ENCODE measurements at regions not wholly inside any gene's neighbourhood (a gene's known extent, or its start where the extent isn't known, plus 50 kb on each side); places are given as distances from the start of the nearest gene placed in this dataset.

DNA sequence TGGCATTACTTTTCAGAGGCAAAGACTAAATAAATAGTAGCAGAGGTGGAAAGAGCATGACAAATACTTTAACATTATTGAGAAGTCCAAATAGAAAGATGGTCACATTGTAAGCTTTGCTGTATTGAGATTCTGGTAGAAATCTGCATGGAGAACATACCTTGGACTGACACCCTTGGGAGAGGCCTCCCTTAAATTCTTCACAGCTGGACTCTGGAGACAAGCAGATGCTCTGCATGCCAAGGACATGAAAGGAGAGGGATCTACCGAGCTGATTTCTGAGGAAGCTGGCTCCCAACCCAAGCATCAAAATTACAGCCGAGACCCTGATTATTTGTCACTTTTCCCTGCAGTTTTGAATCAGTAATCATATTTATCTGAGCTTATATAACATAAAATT is 212.5 kb upstream of the COL8A1 start:
- no peak for DNase-seq

DNA sequence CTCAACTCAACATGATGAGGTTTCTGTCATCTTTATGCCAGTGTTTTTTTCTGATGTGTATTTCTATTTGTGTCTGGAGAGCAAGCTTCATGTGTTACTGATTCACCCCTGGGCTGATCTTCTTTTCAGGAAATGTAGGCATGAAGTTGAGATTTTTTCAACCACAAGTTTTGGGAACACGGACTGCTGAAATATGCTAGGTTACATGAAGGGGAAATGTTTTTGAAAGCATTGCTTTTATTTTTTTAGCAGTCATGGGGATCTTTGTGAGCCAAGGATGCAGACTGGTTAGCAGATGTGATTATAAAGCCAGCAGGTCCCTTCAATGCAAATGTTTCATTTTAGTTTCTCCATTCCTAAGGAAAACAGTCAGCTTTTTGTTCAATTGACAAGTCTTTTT is 219.3 kb upstream of the COL8A1 start:
- no peak for DNase-seq

DNA sequence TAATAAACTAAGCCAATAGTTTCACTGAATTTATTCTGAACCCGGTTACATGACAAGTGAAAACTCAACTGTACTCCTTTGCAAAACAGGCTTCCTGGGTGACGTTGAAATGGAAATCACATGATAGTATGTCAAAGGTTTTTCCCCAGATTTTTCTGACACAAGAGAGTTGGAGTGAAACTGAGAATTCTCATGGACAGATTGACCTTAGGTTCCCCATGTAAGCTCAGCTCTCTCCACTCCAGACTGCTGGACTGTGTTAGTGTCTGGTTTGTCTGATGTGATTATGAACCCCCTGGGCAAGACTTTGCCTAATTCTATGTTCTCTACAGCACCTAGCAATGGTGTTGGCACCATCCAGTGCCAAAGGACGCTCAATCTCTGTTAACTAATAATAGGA is 219.7 kb upstream of the COL8A1 start:
- DNase-seq = no peak

DNA sequence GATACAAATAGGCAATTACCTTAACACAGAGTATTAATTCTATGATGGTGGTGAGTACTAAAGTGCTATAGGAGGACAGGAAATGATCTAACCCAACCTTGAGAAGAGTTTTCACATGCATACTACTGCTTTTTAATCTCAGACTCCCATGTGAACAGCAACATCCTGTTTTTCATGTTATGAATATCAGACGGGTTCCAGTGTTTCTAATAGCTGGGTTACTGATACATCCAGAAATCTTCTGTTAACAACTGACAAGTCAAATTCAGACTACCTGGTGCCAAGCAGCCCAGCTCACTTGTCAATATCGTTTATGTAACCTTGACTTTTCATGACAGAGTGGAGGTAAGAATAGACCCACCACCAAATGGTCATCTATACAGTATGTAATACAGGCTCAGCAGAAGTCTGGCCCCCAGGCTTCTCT is 220.2 kb upstream of the COL8A1 start:
- DNase-seq = no peak

DNA sequence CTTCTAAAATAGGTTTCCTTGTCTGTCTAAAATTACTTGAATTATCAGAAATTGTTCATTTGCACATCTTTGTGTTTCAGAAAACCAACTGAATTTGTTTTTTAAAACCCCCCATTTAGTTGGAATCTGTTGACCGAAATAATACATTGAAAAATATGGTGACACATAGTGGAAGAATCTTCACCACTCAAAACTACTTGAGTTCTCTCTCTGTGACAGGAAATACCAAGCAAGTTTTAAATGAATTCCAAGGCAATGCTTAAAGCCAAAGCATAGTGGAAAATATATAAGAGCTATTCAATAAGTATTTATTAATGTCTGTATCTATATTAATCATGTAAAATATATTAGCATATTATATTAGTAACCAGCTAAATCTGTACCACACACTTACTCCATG is 224.9 kb upstream of the COL8A1 start:
- DNase-seq = no peak

DNA sequence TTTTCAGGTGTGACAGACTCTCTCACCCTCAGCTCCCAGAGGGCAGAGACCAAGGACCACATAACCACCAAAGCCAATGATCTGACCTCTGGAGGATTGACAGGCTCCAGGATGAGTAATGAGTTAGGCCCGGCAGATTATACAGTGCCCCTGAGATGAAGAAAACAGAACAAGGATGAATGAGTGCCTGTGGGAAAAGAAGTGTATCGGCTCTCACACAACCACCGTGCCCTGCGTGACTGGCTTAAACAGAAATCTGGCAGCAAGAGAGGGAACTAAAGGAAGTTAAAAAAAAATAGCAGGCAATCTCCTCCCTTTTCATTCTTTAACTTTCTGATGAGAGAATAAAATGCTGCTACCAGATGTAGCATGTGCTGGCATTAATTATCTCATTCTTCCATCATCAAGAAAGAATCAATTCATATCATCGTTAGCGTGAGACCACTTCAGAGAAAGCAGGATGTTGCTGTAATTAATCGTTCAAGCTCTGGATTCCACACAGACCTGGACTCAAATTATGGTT is 227.5 kb upstream of the COL8A1 start:
- DNase-seq = peak; percentile 38

DNA sequence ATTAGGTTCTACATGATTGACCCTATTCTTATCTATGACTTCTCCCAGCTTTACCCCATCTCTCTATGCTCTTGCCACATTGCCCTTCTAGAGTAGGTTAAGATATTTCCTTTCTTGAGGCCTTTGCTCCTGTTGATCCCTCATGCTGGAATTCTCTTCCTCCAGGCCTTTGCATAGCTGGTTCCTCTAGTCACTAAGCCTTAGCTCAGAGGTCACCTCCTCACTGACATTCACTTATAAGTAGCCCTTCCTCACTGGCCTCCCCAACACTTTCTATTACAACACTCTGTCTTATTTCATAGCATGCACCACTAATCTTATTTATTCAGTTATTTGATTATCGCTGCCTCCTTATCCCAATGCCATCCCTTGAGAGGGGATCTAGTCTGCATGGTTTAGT is 228.4 kb upstream of the COL8A1 start:
- no peak for DNase-seq

DNA sequence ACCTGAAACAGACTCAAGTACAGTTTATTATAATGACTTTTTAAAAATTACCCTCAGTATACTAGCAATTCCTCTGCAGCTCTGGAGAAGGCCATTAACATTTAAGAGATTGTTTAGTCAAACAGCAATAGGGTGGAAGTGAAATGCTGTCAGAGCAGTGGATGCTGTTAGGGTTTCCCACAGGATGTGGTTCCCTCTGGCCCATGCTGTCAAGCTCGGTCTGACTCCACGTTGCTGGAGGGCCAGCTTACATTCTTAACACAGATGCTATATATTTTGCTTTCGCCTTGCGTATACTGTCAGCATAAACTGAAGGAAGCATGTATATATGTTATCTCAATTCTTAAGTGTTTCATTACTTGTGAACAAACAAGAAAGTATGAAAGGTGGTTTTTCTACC is 231.1 kb upstream of the COL8A1 start:
- no peak for DNase-seq

DNA sequence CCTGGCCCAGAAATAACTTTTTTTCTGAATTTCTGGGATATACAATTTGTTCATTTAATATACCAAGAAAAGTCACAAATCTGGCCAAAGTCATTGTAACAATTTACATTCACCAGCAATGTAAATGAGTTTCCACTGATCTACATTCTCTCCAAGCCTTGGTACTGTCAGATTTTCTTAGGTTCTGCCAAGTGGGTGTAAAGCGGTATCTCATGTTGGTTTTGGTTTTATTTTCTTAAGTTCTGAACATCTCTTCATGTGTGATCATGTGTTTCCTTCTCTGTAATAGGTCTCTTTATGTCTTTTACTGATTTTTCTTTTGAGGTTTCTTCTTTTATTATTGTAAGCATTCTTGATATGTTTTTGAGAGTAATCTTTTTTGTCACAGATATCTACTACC is 235.6 kb upstream of the COL8A1 start:
- no peak for DNase-seq

DNA sequence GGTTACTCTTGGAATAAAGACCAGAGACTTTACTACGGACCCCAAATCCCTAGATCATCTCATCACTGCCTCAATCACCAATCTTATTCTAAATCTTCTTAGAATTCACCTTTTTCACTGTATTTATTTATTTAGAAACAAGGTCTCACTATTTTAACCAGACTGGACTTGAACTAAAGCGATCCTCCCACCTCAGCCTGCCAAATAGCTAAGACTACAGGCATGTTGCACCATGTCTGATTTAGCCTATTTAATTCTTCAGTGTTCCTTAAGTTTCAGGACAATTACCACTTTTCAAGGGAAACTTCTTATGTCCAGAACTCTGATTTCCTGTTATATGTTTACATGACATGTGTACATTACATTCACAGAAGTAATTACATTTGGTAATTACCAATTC is 238.0 kb upstream of the COL8A1 start:
- no peak for DNase-seq

DNA sequence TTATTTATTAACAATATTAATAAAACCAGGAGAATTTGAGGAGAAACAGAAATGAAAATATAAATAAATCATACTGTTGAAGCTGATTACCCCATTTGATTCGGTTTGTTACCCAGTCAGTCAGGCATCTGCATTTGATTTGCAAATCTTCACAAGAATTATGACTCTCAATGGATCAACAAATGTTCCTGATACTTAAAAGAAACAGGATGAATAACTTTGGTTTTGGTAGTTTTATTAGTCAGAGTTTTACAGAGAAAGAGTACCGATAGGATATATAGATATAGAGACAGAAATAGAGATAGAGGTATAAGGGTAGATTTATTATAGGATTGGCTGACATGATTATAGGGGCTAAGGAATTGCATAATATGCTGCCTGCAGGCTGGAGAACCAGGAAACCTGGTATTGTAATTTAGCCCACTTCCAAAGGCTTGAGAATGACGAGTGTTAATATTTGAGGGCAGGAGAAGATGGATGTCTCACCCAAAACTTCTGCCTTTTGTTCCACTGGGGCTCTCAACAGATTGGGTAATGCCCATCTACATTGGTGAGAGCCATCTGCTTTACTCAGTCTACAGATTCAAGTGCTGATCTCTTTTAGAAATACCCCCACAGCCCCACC is 241.6 kb upstream of the COL8A1 start:
- no peak for DNase-seq

DNA sequence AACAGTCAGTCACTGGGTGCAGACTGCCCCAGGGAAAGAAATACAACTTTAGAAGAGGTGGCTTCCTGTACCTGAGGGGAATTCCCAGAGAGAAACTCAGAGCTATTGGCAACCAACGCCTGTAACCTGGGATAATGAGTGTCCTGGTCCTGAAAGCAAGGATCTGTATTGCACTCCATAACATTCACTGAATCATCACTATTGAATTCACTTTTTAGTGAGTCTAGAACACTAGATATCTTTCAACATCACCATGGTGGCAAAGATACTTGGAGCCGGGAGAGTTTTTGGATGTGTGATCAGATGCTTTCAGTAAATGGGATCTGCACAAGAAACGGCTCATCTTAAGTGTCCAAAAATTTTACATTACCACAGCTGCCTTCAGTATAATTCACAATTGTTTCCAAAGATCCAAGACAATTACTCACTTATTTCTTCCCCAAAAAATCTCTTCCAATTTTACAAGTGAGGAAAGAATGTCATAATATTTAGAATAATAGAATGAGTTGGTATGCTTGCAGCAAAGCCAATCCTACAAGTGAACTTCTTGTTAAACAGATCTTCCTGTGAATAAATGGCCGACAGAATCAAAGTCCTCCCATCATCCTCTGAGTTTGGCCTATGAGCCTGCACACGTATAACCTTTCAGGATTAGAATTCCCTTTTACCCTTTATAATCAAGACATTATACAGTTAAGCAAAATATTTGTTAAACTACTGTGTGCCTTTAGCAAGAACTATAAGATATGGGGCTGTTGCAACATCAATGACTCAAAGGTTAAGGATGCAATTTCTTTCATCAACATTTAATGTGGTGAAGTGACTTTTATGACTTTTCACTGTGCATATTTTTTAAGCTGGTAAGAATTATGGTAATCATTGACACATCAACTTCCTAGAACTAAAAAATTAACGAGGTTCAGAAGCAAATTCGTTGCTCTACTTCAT is 243.3 kb upstream of the COL8A1 start:
- DNase-seq = no peak

DNA sequence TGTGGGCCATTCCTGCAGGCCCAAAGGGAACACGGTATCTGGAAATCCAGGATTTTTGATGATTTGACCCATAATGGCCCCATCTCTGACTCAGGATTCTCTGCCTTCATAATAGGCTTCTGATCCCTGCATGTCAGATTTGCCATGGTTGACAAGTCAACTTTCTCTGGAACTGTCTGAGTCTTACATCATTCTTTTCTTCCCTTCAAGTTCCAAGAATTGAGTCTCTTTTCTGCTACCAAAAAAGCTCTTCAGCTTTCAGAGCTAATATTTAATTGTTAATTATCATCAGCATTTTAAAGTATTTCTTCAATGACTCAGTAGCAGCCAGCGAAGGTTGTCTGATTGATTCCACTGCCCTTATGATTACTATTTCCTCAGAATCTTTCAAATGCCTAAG is 244.4 kb upstream of the COL8A1 start:
- no peak for DNase-seq

DNA sequence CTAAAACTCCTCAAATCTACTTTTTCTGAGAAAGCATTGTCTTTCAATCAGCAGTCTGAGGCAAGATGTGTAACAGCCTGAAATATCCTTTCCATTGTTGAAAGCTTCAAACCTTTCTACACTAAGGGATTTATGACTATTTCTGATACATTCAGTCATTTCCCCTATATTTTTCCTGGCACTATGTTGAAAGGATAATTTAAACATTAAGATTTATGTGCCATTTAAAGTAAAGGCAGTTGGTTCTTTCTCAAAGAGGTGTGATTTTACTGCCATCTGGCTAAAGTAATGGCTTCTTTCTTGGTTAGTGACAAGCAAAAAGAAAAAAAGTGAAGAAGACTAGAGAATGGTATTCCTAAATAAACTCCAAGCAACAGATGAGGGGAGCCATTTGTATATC is 249.6 kb upstream of the COL8A1 start:
- no peak for DNase-seq

DNA sequence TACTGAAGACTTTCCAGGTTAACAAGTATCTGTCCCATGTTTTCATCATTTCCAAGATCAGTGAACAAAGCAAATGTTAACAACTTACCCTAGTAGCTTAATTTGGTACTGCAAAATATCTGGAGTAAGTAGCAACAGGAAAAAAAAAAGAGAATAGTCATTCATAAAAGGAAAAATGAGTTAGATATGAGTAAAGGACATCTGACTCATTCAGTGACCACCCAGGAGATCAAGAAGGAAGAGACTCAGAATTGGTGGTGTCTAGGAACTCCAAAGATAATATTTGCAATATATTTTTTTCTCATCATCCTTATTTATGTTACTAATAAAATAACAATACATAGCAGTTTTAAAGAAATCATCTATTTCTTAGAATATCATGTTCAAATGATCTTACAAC is 253.8 kb upstream of the COL8A1 start:
- no peak for DNase-seq

DNA sequence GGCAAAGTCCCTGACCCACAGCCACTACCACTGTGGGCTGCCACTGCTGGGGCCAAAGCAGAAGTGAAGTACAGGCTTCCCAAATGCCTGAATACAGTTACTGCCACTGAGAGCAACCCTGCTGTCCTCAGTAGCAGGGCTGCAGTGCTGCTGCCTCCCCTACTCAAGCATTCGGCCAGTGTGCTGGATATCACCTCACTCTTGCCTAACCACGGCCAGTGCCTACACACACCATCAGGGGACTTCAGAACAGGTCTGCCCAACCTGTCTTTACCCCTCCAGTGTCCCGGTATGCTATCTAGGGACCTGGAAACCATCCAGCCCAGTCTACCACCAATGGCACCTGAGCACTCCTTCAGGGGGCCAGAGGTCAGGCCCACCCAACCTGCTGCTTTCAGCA is 261.5 kb upstream of the COL8A1 start:
- no peak for DNase-seq

DNA sequence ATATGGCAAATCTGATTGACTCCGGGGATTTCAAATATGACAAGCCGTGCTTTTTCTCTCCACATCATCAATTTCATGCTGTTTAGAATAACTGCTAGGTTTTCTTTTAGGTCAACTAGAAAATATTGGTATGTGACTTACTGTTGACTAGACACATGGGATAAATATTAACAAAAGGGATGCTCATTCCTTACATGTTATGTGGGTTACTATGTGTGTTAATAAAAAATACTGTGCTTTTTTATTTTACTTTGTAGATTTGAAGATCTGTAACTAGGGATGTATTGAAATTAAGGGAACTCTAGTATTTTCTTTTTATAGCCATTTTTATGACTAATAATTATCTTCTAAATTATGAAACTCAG is 264.6 kb upstream of the COL8A1 start:
- DNase-seq = no peak

DNA sequence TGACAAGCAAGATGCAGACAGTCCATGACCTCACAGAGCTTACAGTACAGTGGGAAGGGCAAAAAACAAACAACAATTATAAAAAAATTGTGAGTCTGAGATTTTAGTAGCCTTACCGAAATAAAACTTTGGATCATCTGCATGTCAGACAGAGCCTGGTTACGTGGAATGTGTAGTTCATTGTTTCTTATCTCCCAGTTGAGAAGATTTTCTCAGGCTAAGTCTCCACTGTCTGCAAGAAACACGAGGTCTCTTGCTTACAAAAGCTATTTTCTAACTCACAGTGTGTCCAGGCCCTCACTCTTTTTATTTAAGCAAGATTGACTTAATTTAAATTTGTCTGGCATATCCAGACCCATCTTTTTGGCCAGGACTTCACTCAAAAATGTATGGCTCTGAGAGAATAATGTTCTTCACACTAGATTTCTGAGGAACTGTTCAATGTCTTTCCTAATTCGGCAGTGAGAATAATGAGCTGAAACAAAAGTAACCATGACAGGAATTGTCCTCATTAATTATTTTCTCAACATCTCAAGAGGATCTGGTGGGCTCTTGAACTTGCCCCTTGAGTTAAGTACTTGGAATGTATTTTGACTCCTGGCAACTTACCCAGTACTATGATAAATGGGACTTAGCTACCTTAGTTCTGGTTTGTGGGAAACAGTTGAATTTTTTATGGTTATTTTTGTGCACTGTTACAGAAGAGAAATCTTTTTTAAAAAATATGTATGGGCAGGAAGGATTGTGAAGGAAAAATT is 265.1 kb upstream of the COL8A1 start:
- no peak for DNase-seq

DNA sequence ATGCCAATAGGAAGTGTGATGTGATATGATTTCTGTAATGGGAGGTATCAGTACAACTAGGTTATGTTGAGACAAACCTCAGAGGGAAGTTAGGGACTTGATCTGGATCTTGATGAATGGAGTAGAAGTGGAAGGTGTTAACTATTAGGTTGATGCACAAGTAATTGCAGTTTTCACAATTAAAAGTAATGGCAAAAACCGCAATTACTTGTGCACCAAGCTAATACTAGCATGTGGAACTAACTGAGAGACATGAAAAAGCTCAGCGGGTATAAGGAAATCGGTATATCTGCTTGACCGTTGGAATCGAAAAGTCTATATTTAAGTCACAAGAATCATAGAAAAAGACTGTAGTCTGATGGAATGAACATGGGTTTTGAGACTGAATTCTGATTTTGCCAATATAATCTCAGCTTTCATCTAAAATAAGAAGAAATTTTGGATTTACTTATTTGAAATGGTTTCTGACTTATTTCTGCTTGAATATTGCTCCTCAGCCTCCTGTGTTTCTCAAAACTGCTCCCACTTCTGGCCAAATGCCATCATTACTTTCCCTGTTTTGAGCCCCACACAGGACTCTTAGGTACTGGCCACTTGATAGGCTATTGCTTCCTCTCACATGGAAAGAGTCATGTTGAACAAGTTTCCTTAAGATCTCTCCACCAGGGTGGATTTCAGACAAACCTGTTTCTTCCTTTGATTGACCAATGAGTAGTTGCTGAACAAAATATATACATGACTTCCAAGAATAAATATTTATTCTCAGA is 271.5 kb upstream of the COL8A1 start:
- DNase-seq = no peak

DNA sequence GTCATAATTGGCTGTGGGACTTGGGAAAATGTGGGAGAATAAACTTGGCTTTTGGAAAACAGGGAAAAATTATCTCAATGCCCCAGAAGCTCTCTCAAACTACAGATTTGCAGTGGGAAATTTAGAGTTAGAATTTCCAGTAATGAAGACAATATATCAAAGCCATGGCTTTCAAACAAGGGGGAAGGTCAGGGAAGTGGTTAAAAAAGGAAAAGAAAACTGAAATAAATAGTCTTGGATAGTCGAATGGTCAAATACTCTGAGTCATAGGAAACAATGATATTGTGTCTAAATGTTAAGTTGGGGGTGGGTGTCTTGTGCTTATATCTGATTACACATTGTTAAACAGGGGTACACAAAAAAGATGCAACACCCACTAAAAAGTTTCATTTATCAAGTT is 272.4 kb upstream of the COL8A1 start:
- DNase-seq = no peak

DNA sequence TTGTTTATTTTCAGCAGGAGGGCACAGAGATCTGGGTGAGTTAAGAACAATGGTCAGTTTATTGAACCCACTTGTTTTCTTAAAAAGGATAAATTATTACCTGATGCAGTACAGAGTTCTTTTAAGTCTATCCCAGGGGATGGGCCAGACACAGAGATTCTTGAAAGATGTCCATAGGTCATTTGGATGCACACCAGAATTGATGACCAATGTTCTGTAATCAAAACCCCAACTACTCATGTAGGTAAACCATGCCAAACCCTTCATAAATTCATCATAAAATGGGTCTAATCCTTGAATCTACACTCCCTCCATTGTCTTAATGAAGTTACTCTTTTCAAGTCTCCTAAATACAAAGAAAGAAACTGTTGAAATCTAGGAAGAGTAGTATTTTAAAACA is 273.0 kb upstream of the COL8A1 start:
- DNase-seq = no peak

DNA sequence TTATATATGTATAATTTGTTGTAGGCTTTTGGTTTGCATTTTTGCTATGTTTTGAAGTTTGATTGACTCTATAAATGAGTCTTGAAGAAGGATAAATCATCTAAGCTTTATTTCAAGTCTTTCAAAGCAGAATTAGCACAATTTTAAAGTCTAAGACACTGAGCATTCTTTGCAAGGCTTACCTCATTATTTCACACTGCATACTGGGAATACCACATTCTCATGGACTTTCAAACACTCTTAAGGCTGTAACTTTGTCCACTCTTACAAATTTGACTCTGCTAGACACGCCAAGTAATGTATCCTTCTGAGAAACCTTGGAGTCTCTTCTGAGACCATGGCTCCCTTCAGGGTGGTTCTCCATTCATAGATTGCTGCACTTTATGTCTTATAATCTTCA is 281.3 kb upstream of the COL8A1 start:
- no peak for DNase-seq

DNA sequence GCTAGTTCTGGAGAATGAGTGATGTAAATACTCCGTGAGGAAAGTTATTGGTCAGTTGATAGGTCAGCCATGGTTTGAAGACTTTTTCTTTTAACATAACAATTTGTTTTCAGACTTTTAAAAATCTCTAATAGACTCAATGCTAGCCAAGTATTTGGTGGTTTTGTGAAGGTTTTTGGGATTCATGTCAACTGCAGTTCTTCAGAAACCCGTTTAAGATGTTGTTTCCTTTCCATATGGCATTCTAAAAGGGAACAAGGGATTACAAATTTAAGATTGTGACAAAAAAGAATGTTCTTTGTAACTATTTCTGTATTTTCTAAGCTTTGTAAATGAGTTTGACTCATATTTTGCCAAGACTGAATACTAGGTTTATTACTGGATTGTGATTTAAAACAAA is 281.7 kb upstream of the COL8A1 start:
- DNase-seq = no peak

Measured in T1000 (cell line).